HG02763 (cell line): ENCODE measurements at regions not wholly inside any gene's neighbourhood (a gene's known extent, or its start where the extent isn't known, plus 50 kb on each side); places are given as distances from the start of the nearest gene placed in this dataset.
"Not testable (repeated sequence)": the region's sequence is repeated elsewhere in the genome, so short reads cannot be mapped to it uniquely, and the experiment has no call there.

Experiments
- ATAC-seq: cut with Tn5 transposase; IDR thresholded peaks from one replicate; pipeline ENCODE4 v1.9.1; 2021; ENCODE audit warnings: mild to moderate bottlenecking, moderate library complexity; ENCODE audit not compliant: unreplicated experiment

DNA sequence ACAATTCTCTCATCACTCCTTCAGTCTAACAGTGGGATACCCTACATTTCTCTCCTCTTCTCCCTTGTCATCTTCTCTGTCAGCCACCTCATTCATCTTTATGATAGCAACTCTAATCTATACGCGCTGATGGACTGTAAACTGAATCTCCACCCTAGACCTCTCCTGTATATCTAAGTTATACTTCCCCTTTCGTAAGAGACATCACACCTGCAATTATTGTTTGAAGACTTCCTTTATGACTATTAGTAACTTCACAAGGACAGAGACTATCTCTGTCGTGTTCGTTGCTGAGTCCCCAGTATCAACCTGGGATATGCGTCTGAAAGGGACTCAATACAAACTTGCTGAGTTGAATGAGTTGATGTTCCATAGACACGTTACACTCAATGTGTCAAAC, 263.2 kb downstream of the IRS1 start:
- ATAC-seq, result no peak

DNA sequence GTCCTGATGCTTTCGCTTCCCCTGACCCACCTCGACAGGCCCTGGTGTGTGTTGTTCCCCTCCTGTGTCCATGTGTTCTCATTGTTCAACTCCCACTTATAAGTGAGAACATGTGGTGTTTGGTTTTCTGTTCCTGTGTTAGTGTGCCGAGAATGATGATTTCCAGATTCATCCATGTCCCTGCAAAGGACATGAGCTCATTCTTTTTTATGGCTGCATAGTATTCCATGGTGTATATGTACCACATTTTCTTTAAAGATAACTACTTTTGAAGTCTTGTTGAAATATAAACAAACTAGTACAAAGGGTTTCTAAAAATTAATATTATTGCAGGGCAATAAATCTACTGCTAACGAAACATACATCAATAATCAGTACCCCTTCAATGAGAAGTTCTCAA, 266.6 kb downstream of the IRS1 start:
- ATAC-seq, result not testable (repeated sequence)

DNA sequence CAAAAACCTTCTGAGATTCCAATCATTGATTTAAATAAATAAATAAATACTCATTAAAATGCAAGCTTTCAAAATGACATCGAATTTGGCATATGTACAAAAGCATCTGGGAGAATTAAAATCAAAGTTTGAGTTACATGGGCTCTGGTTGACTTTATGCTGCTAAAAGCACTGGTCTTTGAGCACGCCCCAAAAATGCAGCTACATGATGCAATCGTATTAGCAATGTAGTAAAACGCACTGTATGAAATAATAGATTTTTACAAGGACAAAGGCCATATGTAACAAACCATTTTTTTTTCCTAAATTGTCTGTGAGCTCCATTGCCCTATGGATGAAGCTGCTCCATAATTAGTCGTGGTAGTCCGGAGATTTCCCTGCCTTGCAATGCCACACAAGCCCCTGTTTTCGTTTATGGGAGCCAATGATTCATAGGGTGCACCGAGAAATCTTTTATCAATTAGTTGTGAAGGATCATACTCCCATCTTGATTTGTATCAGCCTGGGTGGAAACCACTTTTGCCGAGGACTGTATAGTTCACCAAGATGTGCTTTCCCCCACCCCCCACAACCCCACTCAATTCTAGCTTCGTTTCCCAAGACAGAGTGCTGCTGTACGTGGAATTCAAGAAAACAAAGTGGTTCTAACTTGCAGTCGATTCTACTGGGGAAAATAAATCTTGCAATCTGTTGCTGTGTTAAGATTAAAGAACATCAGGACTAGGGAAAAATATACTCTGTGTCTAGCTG, 268.4 kb downstream of the IRS1 start:
- no peak for ATAC-seq

DNA sequence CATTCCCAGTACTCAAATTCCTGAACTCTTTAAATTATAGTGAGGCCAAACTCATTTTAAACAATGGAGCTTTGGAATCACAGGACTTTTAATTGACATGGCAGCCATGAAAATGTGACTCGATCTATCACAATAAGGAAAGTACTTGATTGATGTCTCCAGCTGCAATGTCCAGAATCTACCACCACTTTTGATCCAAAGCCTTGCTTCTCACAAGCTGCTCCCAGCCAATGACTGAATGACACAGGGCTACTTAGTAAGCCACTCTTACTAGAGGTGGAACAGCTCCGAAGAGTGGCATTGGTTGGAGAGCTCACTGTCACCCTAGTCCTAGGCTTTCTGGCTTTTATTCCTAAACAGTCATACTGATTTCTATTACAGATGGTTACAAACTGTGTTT, 270.1 kb downstream of the IRS1 start:
- ATAC-seq, result no peak

DNA sequence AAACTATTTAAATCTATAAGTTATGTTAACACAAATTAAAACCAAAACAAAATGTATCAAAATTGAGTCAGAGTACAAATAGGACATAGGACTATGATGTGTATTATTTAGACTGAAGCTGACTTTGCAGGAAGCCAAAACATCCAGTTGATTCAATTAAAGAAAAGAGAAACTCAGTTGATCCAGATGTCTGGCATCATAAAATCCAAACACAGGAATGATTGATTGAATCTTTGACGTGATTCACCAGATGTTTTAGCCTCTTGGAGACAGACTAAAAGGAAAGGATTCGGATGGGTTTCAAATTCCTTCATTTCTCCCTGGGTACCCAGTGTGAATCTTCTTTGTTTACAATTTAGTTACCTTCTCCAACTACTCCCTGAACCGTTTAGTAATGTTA, 272.9 kb downstream of the IRS1 start:
- no peak for ATAC-seq

DNA sequence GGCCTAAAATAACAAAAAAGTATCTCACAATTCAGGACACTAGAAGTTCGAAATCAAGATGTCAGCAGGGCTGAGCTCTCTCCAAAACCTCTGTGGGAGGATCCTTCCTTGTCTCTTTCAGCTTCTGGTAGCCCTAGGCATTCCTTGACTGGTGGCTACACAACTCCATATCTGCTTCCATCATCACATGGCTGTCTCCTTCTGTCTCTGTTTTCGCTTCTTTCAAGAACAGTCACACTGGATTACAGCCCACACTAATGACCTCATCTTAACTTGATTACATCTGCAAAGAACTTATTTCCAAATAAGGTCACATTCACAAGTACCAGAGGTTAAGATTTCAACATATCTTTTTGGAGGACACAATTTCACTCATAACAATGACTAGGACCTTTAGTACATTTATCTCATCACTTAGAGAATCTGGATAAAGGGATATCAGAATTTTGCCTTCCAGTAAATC, 275.2 kb downstream of the IRS1 start:
- ATAC-seq, result no peak

DNA sequence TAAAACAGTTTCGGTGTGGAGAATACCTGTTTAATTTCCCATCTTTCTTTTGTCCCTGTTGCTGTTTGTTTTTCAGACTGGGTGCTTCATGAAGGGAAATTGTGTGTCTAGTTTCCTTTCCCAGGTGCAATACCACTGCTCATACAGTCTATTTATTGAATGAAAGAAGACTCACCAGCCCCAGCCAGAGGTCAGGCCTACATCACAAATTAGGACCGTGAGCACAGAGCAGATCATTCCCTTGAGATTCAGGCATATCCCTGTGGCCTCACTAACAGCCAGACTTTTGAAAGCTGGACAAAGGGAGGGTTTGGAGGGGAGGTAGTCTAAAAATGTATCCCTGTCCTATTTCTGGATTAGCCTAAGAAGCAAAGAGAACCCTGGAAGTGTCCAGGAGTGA, 278.9 kb downstream of the IRS1 start:
- ATAC-seq, result no peak

DNA sequence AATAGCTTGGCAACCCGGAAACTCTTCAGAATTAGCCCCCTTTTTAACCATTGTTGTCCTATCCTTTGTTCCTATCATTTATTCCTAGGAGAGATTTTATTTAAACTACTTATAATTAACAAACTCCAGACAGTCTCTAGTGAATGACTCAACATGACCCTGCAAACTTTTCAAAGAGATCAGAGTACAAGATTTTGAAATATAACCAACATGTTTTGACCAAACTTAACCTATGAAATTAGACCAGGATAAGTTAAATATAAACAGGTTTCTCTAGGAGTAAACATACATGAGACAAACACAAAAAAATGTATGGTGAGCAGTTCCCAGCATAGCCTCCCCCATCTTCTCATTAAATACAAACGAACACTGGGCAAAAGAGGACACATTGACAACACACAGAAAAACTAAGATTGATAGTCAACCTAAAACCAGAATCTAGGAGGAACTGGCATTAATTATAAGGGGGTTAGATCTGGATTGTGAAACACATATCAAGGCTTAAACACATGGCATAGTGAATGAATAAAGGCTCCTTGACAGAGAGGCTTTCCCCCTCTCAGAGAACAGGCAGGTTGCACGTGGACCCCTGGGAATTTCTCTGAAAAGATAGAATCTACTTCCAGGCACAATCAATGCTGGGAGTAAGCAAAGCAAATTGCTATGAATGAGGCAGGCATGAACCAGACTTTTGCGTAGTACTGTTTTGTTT, 284.1 kb downstream of the IRS1 start:
- ATAC-seq, result no peak

DNA sequence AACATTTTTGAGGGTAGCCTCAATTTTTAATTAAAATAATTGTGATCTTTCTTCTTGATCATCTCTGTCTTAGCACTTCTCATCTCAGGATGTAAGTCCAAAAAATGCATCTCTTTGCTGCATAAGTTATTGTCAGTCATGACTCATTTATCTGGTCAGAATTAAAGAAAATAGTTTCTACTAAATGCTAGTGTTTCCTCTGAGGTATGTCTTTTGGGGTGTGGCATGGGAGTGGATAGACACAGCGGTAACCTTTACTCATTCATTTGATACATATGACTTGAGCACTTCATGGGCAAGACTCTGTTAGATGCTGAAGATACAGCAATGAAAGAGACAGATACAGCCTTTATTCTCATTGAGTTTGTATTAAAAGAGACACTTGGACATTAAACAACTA, 284.7 kb downstream of the IRS1 start:
- no peak for ATAC-seq

DNA sequence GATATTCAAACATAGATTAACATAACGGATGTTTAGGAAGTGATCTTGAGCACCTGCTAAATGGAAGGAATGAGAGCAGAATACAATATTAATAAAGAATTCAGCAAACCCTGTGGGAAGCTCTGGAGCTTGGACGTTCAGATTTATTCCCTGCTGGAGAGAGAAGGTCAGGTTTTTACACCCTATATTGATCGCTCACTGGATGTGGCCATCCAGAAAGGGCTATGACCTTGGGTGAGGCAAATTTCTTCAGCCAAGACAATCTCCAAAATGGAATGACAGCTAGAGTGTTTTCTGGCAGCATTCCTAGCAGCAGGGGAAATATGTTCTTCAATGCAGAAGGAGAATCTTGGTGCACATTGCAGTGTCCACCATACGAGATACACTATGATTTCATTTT, 288.3 kb downstream of the IRS1 start:
- no peak for ATAC-seq

DNA sequence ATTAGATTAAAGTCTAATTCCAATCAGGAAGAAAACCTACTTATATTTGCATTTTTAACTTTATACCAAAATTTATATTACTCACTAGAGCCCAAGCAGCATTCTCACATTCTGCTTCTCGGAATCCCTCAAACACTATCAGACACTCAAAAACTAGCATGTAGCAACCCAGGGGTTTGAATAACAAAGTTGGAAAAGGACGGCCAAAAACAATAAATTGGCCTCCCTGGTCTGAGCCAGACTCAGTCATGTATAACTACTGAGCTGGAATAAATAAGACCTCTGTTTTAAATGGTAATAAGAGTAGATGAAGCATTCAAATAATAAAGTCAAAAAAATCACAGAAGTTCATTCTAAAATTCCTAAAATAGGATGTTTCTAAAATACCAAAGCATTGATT, 290.9 kb downstream of the IRS1 start:
- no peak for ATAC-seq

DNA sequence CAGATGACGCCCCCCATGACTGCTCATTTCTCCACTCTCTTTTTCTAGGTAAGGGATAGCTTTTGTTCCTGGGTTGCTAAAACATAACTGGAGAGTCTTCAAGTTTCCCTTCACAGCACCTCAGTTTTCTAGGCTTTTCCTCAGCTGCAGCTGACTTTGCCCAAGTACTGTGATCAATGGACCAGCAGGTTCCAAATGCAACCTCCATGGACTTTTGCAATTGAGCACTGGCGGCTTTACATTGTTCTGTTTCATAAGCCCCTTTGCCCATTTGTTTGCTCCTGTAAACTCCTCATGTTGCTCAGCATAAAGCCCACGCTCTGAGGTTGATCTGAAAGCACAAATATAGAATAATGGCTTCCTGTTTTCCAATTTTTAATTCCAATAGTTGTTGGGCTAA, 291.6 kb downstream of the IRS1 start:
- no peak for ATAC-seq

DNA sequence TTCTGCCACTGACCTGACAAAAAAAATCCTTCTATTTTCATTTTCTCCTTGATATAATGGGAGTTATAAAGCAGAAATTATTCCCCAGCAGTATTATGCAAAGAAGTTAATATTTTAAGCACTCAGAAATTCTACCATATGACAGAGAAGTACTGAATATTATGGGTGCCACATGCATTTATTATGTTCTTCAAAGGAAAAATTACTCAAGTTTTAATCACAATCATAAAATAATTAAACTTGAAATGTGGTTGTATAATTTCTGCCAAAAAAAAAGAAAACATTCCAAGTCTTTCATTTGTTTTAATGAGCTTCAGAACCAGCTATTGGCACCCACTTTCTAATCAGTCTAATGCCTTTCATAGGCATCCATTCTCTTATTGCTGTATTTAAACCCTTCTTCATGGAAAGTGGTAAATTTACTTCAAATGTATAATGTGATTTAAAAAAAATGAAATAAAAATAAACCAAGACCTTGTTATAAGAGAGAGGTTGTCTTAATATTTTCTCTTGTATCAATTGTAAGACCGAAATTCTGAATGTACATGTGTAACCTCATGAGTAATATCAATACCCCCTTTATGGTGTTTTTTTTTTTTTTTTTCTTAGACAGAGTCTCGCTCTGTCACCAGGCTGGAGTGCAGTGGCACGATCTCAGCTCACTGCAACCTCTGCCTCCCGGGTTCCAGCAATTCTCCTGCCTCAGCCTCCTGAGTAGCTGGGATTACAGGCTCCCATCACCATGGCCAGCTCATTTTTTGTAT, 302.3 kb downstream of the IRS1 start:
- ATAC-seq, result no peak

DNA sequence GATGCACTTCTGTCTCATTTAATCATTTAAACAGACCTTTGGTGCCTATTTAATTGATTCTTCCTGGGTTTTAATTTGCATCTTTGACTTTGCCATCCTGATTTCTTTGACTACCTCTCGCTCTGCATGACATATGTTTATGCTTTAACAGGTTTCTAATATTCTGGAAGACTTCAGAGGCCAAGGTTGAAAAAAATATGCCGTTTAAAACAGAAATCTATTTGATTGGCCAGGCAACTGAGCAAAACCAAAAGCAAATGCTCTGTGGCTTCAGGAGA, 303.4 kb downstream of the IRS1 start:
- no peak for ATAC-seq

DNA sequence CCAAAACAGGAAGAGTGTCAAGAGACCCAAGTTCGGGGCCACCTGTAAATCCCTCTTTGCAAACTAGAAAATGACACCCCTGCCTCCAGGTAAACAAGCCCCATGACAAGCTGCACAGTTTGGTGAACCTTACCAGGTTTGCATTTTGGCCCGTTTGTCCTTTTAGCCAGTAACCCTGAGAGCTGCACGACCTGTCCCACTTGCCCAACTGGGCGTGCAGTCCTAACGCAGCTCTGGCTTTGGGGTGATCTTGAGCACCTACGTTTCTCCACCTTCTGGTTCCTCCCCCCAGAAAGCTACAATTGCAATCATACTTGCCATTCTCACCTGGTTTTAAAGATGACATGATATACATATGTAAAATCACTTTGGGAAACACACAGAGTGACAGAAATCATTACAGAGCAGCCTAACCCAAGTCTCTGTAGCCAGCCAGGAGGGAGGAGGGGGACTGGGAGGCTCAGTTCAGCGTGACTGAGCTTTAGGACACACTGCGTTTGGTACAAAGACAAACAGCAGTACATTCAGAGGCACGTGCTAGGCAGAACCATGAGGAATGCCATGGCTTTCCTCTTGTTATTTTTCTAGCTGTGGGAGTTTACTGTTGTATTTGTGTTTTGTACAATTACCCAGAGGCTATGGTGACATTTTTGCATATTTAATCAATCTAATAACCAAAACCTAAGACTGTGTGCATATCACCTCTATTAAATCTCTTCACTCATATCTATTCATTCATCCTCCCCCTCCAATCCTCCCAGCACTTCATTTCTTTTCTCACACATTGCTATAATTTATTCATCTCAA, 304.0 kb downstream of the IRS1 start:
- ATAC-seq, result no peak

DNA sequence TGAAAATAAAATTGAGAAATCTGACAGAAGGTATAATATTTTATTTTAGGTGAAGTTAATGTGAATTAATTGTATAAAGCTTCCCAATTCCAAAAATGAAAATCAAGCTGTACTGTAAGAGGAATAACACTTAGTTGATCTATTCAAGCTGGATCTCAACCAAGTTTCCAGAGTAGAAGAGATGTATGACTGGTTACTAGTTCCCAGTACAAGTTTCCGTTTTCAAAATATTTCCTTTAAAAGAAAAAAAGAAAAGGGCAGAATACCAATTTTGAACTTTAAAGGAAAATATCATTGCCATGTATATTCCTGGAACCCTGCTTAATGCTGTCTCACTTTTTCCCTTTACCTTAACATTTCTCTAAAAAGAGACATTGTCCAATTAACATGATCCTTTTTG, 308.5 kb downstream of the IRS1 start:
- ATAC-seq, result no peak

DNA sequence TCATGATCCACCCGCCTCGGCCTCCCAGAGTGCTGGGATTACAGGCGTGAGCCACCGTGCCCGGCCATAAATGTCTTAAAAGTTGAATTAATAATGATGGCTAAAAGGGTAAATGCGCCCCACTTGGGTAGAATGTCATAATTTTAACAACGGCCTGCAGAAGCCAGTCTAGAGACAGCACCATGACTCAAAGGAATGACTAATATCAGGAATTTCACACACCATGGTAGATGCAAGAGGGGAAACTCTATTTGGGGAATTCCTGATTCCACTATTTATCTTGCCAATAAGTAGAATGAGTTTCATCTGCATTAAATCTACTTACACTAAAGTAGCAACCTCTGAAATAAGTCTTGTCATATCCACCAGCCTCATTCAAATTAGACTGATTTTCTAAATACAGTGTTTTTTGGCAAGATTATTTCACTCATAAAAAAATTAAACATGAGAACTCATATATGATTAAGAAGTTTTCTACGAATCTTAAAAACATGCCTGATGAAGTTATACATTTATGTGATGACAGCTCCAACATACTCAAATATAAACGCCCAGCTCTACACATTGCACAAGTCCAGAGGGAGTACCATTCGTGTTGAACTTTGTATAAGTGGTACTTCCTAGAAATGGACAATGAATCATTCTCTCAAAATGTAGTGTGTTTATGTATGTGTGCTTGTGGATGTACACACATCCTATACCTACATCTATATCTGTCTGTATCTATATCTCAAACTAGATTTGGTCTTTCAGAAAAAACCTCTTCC, 309.7 kb downstream of the IRS1 start:
- ATAC-seq, result no peak

DNA sequence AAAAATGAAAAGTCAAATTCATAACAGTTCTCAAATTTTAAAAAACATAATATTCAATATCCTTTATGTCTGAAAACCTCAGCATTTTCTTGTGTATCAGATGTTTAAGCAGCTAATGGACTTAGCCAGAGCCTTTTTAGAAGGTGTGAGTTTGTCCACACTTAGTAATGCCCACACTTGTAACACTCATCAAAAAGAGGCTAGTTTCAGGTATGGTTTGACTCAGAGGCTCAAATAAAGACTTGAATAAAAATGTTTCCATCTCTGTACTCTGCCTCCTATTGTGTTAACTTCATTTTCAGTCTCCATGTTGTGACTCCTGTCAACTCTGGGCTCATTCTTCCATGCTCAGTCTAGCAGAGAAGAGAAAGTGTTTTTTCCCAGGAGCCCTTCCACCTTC, 311.6 kb downstream of the IRS1 start:
- ATAC-seq, result no peak

DNA sequence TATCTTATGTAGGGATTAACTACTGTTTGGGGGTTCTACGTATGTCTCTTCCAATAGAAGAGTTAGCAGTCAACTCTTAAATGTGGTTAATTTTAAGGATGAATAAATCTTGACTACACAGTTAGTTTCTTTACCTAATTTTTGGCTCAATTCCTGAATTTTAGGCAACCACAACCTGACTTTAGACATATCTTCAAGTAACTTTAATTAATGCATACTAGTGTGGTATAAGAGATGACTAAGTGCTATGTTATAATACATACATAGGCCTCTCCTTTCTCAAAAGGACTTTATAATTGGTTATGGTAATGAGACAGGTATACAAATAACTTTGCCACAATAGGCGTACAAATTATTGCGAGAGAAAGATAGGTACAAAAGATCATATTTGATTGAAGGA, 312.0 kb downstream of the IRS1 start:
- ATAC-seq, result no peak

DNA sequence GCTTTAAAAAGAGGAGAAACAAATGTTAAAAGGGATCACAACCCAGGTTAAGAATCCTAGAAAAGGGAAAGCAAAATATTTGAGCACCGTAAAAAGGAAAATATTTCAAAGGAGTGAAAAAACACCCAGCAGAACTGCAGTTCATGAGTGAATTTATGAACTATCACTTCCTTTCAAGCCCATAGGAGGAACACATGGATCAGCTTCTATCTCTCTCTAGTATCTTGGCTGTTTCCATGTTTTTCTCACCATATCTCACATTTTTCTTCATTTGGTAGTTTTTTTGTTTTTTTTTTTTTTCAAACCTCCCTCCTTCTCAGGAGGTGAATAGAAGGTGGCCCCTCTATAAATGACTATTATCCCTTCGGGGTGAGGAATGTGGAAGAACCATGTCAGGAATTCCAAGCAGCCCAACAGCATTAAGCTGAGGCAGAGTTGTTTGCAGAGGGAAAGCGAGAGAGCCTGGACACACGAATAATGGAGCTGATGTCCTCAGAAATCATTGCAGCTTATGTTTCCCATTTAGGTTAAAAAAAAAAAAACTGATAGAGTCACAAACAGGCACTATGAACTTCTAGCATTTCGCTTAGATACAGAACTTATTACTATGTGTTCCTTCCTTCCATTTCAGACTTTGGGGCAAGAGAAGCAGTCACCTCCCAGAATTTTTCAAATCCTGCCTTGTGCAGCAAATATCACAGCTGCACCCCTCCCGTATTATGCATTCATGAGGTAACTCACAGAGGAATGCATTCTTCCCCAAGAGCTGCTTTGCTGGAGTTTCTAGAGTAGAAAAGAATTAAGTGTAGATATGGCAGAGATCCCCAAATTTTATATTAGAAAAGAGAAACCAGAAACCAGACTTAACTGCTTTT, 315.6 kb downstream of the IRS1 start:
- ATAC-seq, result no peak
